Activated CD4-positive, alpha-beta T cell treated with anti-CD3 and anti-CD28 coated beads, Interleukin-2, amount 50 U/mL, for 4 hours (primary cell): ENCODE measurements at regions not wholly inside any gene's neighbourhood (a gene's known extent, or its start where the extent isn't known, plus 50 kb on each side); places are given as distances from the start of the nearest gene placed in this dataset.

ENCODE experiments used
- DNase-seq, 2 experiments: peaks; one replicate each; pipeline ENCODE4 v3.0.0-alpha.2; 2020

DNA sequence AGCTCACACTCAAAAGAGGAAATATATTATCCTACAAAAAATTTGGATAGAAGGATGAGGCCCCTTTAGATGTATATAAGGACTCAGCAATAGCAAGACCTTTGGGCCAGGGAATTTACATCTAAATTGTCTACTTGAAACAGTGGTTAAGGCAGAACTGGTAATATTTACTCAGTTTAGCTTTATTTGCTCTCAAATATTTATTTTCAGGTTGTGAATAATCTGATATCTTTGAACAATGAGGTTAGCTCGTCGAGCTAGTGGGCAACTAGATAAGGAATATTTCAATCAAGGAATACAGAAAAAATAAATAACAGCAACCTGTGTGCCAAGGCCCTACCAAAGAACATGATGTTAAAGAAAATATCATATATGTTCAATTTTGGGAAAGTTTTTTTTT, 966.3 kb downstream of the DTWD2 start:
- no peak for DNase-seq

DNA sequence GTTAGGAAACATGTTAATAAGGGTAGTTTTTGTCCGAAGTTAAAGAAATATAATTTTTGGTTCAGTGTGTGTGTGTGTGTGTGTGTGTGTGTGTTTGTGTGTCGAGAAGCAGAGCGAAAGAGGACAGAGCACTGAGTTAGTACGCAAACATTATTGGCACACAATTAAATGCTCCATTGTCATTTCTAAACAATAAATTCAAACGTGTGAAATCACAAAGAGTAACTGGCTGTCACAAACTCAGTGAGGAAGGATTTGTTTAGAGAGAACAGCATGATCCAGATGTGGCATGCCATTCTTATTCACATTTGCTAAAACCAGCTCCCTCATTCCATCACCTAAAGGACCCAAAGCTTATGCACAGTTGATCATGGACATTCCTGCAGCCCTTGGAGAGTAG, 970.8 kb downstream of the DTWD2 start:
- DNase-seq: no peak

DNA sequence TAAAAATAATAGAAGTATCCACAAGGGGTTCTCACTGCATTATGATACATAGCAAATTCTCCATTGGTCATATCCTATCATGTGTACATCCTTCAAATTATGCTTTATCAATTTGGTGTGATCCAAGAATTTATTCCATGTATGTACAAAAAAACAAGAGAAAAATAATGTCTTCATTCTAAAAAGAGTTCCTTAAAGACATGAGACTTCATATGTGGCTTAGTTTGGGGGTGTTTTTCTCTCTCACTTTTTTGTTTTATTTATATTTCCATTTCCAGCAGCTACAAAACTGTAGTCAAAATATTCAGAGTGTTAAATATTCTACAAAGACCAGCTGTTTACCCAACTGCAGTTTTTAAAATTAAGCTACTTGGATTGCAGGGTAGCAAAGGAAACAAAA, 972.0 kb downstream of the DTWD2 start:
- DNase-seq: no peak

DNA sequence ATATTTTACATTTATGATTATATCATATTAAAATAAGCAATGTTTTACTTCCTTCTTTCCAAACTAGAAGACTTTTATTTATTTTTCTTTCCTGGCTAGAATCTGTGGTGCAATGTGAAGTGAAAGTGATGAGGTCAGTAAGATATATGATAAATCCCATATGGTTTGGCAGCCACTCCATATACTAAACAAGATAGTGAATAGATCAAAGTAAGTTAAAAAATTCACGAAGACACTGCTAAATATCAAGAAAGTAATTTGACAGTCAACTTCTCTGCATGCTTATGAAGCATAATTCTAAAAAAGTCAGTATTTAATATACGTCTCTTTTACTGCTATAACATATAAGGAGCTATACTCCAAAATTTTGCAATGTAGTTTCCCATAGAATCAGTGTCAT, 972.8 kb downstream of the DTWD2 start:
- DNase-seq: no peak

DNA sequence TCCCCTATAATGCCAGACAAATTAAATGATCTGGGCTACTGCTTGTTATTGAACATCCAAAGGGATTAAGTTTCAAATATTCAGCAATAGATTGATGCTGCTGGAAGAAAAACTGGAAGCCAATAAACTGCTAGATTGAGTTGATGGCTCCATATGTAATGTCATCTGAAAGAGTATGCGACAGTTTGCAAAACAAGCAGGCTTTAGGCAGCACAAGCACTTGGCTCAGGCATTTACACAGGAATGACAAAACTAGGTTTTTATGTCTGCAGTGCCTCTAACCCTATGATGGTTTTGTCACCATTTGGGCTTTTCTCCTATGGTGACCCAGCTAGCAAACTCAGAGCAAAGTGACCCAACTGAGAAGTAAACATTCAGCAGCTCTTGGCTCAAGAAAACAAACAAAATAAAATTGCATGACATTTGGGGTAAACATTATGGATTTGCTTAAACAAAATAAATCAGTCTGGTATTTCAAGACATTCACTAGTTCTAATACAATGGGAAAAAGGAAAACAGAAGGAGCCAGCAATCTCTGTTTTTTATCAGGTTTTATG, 978.5 kb downstream of the DTWD2 start:
- no peak for DNase-seq

DNA sequence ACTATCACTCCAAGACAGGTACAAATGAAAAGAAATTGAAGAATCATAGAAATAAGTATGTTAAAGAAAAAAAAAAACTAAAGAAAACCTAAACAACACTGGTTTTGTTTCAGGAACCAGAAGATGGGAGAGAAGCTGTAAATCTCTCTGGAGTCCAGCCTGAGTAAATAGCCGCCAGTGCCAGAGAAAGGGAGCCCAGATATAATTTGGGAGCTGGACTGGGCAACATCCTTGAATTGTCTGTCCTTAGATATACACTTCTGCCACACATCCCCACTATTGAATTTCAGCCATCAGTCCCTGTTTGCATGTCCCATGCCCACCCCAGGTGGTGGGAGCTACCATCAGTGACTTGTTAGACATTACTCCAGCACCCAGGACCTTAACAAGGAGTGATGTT, 979.6 kb downstream of the DTWD2 start:
- DNase-seq: no peak

DNA sequence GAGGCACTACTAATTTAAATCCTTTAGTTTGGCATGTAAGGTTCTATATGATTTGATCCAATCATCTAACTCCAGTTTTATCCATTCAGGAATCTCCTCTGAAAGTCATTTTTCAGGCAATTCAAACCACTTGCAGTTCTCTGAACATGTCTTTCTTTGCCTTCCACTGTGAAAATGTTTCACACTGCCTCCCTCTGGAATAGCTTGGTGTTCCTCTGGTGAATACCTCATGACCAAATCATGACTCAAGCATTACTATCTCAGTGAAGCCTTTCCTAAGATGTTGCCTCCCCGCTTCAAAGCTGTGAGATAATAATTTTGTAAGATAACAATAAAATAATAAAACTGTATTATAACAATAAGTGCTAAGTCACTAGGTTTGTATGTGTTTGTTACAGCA, 981.1 kb downstream of the DTWD2 start:
- no peak for DNase-seq

DNA sequence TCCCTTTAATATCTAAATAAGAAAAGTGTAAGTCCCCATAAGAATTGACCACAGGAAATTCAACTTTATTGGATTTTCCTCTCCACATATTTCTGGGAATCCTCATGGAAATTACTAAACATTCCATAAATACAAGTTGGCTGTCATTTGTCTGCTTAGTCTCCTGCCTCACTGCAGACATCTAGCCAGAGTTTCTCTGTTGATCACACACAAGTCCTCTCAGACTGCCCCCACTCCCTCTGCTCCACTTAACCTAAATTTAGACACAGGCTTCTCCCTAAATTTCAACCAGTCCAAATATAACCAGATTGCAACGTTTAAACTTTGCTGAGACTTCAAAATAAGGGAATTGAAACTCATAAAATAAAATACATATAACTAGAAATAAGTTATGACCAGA, 982.1 kb downstream of the DTWD2 start:
- no peak for DNase-seq

DNA sequence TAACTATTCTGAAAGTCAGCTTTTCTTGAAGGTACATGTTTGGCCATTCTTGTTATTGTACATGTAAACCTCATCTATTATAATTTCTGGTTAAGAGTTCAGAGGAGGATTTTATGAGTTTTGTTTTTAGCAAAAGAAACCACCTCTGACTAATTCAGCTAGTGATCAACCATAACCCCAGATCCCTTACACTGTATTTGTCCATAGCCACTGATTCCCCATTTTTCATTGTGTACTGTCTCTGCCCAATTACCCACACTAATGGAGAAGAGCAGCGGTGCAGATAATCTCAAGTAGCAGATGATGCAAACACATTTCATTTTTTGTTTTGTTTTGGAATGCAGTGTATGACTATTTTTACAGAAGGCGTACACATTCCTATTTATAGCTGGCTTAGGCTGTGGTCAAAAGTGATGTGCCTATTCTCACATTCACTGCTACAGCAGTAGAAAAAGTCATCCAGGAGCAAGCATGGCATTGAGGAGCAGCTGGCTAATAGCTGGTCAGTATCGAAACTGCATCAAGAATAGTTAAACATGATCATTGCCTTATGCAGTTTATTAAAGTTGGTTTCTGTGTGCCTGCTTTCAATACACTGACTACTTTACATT, 988.3 kb downstream of the DTWD2 start:
- DNase-seq: no peak

DNA sequence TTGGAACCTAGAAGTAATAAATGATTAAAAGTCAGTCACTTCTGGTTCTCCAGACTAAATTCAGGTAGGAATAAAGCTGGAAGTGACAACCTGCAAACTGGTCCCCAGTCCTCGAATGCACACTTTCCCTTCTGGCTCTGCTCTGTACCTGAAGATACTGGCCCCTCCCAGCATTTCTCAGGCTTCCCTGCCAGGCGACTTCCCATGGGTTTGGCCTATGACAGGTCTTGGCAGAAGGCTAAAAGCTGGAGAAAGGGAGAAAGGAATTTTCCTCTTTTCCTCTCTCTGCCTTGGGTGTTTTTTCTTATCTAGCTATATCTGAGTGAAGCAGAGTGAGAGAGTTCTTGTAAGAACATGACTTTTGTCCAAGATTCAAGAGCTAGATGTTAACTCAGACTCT, 1005.7 kb downstream of the DTWD2 start:
- DNase-seq: no peak

DNA sequence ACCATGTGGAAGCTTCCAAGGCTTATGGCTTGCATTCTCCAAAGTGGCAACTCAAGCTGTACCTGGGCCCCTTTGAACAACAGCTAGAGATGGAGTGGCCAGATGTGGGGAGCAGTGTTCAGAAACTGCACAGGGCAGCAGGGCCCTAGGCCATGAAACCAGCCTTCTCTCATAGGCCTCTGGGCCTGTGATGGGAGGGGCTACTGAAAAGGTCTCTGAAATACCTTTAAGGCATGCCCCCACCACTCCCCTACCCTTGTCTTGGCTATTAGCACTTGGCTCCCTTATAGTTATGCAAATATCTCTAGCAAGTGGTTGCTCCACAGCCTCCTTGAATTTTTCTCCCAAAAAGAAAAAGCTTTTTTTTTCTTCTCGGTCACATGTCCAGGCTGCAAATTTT, 1014.6 kb downstream of the DTWD2 start:
- DNase-seq: no peak

DNA sequence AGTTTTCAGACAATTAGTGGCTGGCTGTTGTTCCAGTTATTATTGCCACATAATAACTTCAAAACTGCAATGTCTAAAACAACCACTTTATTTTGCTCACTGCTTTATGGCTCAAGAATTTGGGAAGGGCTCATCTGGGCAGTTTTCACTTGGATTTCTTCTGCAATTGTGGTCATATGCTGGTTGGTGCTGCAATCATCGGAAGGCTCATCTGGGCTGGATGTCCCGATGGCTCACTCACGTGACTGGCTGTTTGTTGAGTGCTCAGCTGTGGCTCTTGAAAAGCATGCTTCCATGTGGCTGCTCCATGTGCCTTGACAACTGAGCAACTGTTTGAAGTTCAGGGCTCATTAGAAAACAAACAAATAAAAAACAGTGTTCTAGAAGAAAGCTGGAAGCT, 1032.5 kb downstream of the DTWD2 start:
- DNase-seq: no peak

DNA sequence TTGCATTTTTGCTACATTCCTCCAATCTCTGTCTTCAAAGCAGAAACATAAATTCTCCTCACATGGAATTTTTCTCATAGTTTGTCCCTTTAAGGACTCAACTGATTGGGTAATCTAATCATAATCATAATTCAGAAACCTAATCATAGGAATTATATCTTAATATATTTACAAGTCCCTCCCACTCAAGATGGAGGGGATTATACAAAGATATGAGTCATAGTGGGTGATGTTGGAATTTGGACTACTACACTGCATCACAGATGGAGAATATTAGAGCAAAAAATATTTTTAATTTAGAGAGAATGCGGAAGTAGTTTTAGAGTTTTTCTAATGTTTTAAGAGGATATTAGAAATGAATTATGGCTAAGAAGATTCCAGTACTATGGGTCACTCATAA, 1034.0 kb downstream of the DTWD2 start:
- no peak for DNase-seq

DNA sequence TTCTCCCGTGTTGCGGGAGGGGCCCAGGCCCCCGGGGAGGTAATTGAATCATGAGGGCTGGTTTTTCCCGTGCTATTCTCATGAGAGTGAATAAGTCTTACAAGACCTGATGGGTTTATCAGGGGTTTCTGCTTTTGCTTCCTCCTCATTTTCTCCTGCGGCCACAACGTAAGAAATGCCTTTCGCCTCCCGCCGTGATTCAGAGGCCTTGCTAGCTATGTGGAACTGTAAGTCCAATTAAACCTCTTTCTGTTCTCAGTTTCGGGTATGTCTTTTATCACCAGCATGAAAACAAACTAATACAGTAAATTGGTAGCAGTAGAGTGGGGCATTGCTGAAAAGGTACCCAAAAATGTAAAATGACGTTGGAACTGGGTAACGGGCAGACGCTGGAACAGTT, 1035.1 kb downstream of the DTWD2 start:
- no peak for DNase-seq

DNA sequence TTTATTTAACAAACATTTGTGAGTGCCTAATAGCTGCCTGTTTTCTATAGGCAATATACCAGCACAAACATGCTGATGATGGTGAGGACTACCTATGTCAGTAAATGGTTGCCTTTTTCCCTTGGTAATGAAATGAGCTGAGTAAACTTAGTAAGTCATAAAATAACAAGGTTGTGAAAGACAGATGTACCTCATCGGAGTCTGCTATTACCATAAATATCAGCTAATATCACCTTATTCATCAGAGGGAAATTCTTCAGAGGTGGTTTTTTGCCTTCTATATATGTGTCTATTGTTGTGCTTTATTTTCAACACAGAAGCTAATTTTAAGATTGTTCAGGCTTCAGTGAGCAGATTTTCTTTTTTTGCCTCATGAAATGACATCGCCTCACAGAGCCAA, 1040.5 kb downstream of the DTWD2 start:
- no peak for DNase-seq

DNA sequence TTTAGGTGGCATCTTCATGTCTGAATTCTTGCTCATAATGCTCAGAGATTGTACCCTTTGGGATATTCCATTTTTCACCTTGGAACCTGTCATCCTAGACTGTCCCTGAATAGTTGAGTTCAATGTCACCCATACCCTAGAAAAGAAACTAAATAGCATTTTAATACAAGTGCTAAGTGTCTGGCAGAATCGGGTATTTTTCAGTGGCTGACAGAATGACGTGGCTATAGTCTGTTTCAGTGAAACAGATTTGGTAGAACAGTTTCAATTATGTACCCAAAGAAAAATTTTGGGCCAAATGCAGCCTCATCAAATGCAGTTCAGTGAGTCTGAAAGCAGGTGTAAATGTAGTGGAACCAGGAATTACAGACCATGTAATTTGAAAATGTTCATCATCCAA, 1041.2 kb downstream of the DTWD2 start:
- DNase-seq: no peak

DNA sequence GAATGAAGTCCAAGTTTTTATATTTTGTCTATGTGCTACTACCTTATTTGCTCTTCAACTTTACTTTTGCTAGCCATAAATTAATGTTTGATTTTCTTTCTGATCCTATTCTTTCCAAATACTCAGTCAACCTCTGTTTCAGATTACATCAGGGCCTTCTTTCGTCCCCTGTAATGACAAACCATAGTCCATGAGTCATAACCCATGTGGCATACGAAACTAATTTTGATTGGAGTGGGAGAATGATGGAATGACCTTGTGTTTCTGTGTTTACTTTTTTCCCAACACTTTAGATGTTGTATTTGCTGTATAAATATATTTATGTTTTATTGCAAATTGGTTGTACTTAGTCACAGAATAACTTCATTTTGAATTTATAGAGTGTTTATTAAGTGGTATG, 1043.1 kb downstream of the DTWD2 start:
- DNase-seq: no peak

DNA sequence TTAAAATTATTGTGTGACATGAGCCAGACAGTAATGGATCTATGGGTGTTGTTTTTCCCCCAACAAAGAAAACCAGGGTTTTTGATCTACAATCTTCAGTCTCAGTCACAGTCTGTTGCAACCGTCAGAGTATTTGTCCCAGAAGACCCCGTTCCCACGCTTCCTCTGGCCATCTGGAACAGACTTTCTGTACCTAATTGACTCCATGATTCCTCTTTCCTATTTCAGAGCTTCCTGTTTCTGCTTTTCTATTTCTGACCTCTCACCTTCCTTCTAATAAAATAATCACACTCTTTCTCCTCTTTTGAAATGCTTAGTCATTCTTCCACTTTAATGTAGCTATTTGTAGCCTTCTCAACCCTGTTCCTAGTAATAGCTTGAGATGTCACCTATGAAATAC, 1044.8 kb downstream of the DTWD2 start:
- DNase-seq: no peak

DNA sequence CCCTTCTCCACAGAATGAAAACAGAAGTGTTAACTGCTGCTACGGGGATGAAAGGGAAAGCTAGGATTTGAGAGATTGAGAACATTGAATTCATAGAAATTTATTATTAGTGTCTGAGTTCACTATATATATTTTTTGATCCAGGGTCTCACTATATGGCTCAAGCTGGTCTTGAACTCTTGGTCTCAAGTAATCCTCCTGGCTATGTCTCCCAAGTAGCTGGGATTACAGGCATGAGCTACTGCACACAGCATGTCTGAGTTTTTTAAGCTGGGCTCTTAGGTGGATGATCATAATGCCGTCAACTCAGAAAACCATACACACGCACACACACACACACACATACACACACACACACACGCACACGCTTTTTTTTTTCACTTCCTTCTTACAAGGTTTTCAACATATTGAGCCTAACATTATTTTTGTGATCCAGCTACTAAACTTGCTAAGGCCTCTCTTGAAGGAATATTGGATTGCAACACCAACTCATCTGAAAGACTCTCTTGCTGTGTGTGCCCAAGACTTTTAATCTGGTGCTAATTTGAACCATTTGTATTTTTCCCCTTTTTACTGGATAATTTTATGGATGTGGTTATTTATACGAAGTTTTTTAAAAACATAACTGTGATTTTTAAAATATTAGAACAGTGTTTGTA, 1045.4 kb downstream of the DTWD2 start:
- DNase-seq: no peak

DNA sequence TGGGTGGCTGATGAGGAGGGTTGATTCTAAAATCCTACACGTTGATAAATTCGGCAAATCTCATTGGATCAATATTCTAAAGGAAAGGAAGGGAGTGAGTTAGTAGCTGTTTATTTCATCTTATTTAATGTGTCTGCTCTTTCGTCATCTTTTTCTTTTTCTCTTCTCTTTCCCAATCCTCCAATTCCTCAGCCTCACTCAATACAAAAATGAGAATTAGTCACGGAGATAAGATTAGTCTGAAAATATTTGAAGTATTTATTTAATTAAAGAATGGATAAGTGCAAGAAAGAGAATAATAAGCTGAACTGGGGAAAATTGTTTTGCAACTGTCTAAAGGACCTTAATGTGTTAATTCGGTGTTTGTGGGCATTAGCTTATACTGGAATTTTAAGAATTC, 1095.1 kb downstream of the DTWD2 start:
- no peak for DNase-seq

DNA sequence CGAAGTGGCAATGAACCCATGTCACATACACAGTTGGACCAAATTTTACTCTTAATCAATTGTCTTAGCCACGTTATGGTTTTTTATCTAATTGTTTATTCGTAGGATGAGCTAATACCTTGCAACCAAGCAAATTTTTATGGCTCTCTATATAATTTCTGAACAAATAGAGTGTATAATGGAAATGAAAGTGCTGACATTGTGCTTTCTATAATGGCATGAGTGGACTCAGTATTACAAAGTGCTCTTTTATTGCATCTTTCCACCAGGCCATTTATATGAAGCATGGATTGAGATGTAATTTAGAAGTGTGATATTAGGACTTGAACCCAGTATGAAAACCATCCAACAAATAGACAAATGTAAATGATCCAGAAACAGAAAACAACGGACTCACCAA, 1096.0 kb downstream of the DTWD2 start:
- no peak for DNase-seq

DNA sequence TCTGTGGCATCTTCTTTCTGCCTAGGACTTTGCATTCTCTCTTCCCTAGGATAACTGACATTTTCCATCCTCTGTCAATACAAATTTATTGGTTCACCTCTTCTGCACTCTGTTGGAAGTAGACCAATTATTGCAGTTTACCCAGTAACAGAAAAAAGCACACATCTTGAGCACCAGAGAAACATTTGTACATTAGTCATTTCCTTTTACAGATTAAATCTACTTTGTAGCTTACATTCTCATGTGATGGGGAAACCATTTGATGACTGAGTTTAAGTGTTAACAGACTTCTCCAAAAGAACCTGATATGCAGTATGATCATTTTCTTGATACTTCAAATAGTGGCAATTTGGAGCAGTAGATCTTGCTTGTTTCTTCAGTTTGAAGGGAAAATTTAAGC, 1098.8 kb downstream of the DTWD2 start:
- DNase-seq: no peak

DNA sequence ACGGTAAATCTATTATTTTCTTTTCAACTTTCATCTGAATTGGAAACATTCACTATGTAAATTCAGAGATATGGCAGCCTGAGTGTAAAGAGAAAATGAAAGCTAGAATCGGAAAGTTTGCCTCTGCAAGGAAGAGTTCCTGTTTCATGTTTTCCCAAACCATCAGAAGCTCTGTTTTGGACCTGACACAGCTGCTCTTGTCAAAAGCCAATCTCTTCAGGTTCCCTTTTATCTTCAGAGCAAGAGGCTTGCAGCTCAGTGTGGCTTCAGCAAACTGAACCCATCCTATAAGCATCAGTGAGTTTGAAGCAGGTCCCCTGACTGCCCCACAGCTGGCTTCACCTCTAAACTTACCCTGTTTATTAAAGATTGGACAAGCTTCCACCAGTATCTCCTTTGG, 1099.7 kb downstream of the DTWD2 start:
- DNase-seq: no peak

DNA sequence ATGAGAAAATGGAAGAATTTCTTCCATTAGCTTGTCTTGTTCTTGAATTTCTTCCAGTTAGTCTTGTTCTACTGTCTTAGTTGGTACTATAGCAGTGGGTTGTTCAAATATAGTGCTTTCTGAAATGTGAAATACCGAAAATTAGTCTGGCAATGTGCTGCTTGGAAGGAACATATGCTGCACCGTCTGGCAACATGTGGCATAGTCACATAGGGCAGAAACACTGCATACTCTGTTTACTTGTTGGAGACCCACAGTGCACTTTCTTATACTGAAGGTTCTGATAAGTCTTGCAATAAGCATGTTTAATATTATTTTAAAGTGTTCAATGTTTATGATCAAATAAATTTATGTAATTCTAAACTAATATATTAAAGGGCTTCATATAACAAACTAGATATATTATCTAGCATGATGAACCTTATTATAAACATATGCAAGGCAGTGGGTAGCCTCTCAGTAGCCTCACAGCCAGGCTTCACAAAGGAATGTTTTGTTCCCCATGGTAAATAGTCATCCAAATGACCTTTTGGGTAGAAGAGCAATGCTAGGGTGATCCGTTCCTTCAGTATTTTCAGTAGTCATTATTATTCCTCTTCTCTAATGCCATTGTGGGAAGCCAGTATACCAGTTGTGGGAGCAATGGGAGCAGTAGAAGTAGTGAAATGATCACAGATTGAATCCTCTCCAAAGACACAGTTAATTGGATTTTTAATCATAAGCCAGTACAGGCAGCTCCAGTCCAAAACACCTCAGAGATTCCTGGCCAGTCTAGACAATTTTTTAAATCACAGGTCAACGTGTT, 1106.7 kb downstream of the DTWD2 start:
- no peak for DNase-seq
